ENCODE measurements at regions not wholly inside any gene's neighbourhood (a gene's known extent, or its start where the extent isn't known, plus 50 kb on each side); places are given as distances from the start of the nearest gene placed in this dataset.

- TF ChIP-seq, protein P1, sequence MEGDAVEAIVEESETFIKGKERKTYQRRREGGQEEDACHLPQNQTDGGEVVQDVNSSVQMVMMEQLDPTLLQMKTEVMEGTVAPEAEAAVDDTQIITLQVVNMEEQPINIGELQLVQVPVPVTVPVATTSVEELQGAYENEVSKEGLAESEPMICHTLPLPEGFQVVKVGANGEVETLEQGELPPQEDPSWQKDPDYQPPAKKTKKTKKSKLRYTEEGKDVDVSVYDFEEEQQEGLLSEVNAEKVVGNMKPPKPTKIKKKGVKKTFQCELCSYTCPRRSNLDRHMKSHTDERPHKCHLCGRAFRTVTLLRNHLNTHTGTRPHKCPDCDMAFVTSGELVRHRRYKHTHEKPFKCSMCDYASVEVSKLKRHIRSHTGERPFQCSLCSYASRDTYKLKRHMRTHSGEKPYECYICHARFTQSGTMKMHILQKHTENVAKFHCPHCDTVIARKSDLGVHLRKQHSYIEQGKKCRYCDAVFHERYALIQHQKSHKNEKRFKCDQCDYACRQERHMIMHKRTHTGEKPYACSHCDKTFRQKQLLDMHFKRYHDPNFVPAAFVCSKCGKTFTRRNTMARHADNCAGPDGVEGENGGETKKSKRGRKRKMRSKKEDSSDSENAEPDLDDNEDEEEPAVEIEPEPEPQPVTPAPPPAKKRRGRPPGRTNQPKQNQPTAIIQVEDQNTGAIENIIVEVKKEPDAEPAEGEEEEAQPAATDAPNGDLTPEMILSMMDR (IDR thresholded peaks at IDR 0.05; ENCODE audit: insufficient read depth, low read depth, low read length), result no peak
- no peak for TF ChIP-seq EZH2 (IDR thresholded peaks at IDR 0.05; ENCODE audit: insufficient read depth, low read length)
These were observed 58.4 kb downstream of the OR2K2 start for GRCh38 chr9:111271481-111272080.
